DOHH2 (cell line): ENCODE measurements at regions not wholly inside any gene's neighbourhood (a gene's known extent, or its start where the extent isn't known, plus 50 kb on each side); places are given as distances from the start of the nearest gene placed in this dataset.

ENCODE experiments used
- H3F3A ChIP-seq: fragments of 200-600 bp; sonication (generic), shearing (Covaris generic); 2 replicates; pipeline ENCODE4 v1.6.0; 2016; ENCODE audit warnings: antibody characterized with exemption, mild to moderate bottlenecking; ENCODE audit not compliant: control insufficient read depth, insufficient read depth
- H3K27ac ChIP-seq: fragments of 200-600 bp; sonication (generic); 2 replicates; pipeline ENCODE4 v1.5.1; 2014; ENCODE audit warnings: low read depth, mild to moderate bottlenecking, low read length, moderate library complexity
- H3K27me3 ChIP-seq: fragments of 200-600 bp; sonication (generic); 2 replicates; pipeline ENCODE4 v1.6.1; 2014; ENCODE audit warnings: mild to moderate bottlenecking, low read length, mixed read lengths; ENCODE audit not compliant: control insufficient read depth
- H3K36me3 ChIP-seq: fragments of 200-600 bp; sonication (generic); 2 replicates; pipeline ENCODE4 v1.6.1; 2014; ENCODE audit warnings: mild to moderate bottlenecking, low read length, moderate library complexity, mixed read lengths; ENCODE audit not compliant: control insufficient read depth
- H3K4me1 ChIP-seq: fragments of 200-600 bp; sonication (generic); 2 replicates; pipeline ENCODE4 v1.6.1; 2014; ENCODE audit warnings: mild to moderate bottlenecking, low read length, mixed read lengths; ENCODE audit not compliant: control insufficient read depth
- H3K4me2 ChIP-seq: fragments of 200-600 bp; sonication (generic); 2 replicates; pipeline ENCODE4 v1.6.0; 2014; ENCODE audit warnings: mild to moderate bottlenecking, low read length, moderate library complexity
- H3K4me3 ChIP-seq: fragments of 200-600 bp; sonication (generic); 2 replicates; pipeline ENCODE4 v1.5.1; 2014; ENCODE audit warnings: mild to moderate bottlenecking, low read length, mixed read lengths
- H3K79me2 ChIP-seq: fragments of 200-600 bp; sonication (generic); 2 replicates; pipeline ENCODE4 v1.6.1; 2014; ENCODE audit warnings: mild to moderate bottlenecking, low read length, mixed read lengths; ENCODE audit not compliant: control insufficient read depth
- H3K9me2 ChIP-seq: fragments of 200-600 bp; sonication (generic); replicated peaks from 2 replicates; pipeline ENCODE4 v1.6.1; 2014; ENCODE audit warnings: mild to moderate bottlenecking, low read length, mixed read lengths; ENCODE audit not compliant: control insufficient read depth
- H3K9me3 ChIP-seq: fragments of 200-600 bp; sonication (generic); 2 replicates; pipeline ENCODE4 v1.6.1; 2014; ENCODE audit warnings: antibody characterized with exemption, low read length, mixed read lengths; ENCODE audit not compliant: control insufficient read depth, insufficient read depth
- H4K20me1 ChIP-seq: fragments of 200-600 bp; sonication (generic); 2 replicates; pipeline ENCODE4 v1.6.0; 2014; ENCODE audit warnings: low read depth, mild to moderate bottlenecking, antibody characterized with exemption, low read length, moderate library complexity; ENCODE audit not compliant: control insufficient read depth, insufficient read depth
- CTCF ChIP-seq: fragments of 200-600 bp; sonication (generic); IDR thresholded peaks from one replicate; pipeline ENCODE4 v1.5.1; 2014; ENCODE audit warnings: antibody characterized with exemption, mild to moderate bottlenecking, low read depth, low read length; ENCODE audit not compliant: poor library complexity, severe bottlenecking
- EZH2phosphoT487 ChIP-seq: fragments of 200-600 bp; sonication (generic); IDR thresholded peaks from 2 replicates; pipeline ENCODE4 v1.6.1; 2017; ENCODE audit warnings: borderline replicate concordance, mild to moderate bottlenecking, antibody characterized with exemption, low read length, moderate library complexity, mixed read lengths

- no peaks in the 10 kb centered on the region for H3K4me1 ChIP-seq
- no peak overlapping the region for H3K4me2 ChIP-seq
- H3K36me3 ChIP-seq: no peaks in the 10 kb centered on the region
- H3K9me2 ChIP-seq: no peaks in the 10 kb centered on the region; the same call in 1 of the 2 replicates
- H3K79me2 ChIP-seq: no peaks in the 10 kb centered on the region
- TF ChIP-seq CTCF (no peak), EZH2phosphoT487 (no peak)
- no peaks in the 10 kb centered on the region for H3K9me3 ChIP-seq
- no peaks in the 10 kb centered on the region for H3K27me3 ChIP-seq
- H3K4me3 ChIP-seq: no peak overlapping the region
- H3F3A ChIP-seq: no peaks in the 10 kb centered on the region
- no peak overlapping the region for H3K27ac ChIP-seq
- no peaks in the 10 kb centered on the region for H4K20me1 ChIP-seq
Measured at GRCh38 chr5:54619731-54620130, 102.2 kb downstream of the SNX18 start.

- H3K9me3 ChIP-seq: no peaks in the 10 kb centered on the region
- no peaks in the 10 kb centered on the region for H3K4me1 ChIP-seq
- TF ChIP-seq CTCF (no peak), EZH2phosphoT487 (no peak)
- H4K20me1 ChIP-seq: no peaks in the 10 kb centered on the region
- no peak overlapping the region for H3K4me2 ChIP-seq
- no peaks in the 10 kb centered on the region; the same call in 1 of the 2 replicates for H3K9me2 ChIP-seq
- no peak overlapping the region for H3K27ac ChIP-seq
- H3F3A ChIP-seq: no peaks in the 10 kb centered on the region
- H3K4me3 ChIP-seq: no peak overlapping the region
- no peaks in the 10 kb centered on the region for H3K36me3 ChIP-seq
- no peaks in the 10 kb centered on the region for H3K27me3 ChIP-seq
- H3K79me2 ChIP-seq: no peaks in the 10 kb centered on the region
Measured at GRCh38 chr5:54616518-54617220, 99.1 kb downstream of the SNX18 start.

GRCh38 chr5:54616031-54616430, 98.5 kb downstream of the SNX18 start:
- no peak for TF ChIP-seq EZH2phosphoT487
- Histone ChIP-seq H3K9me3 (no peaks in the 10 kb centered on the region), H3K4me1 (peaks cover 1% of the 10 kb centered on the region), H3K4me3 (no peak overlapping the region), H3F3A (no peaks in the 10 kb centered on the region), H3K27ac (no peak overlapping the region), H3K9me2 (no peaks in the 10 kb centered on the region; the same call in 1 of the 2 replicates), H3K4me2 (no peak overlapping the region), H3K27me3 (no peaks in the 10 kb centered on the region), H4K20me1 (no peaks in the 10 kb centered on the region), H3K79me2 (no peaks in the 10 kb centered on the region), H3K36me3 (no peaks in the 10 kb centered on the region)

GRCh38 chr5:54615381-54615780, 97.8 kb downstream of the SNX18 start:
- H3K79me2 ChIP-seq: no peaks in the 10 kb centered on the region
- H3K4me3 ChIP-seq: no peak overlapping the region
- no peaks in the 10 kb centered on the region for H3K36me3 ChIP-seq
- H3K27me3 ChIP-seq: no peaks in the 10 kb centered on the region
- no peak overlapping the region for H3K27ac ChIP-seq
- H4K20me1 ChIP-seq: no peaks in the 10 kb centered on the region
- no peaks in the 10 kb centered on the region; the same call in 1 of the 2 replicates for H3K9me2 ChIP-seq
- H3K4me1 ChIP-seq: peaks cover 8% of the 10 kb centered on the region
- no peaks in the 10 kb centered on the region for H3F3A ChIP-seq
- no peak overlapping the region for H3K4me2 ChIP-seq
- TF ChIP-seq EZH2phosphoT487 (no peak), CTCF (no peak)
- H3K9me3 ChIP-seq: no peaks in the 10 kb centered on the region
